ENCODE measurements at regions not wholly inside any gene's neighbourhood (a gene's known extent, or its start where the extent isn't known, plus 50 kb on each side); places are given as distances from the start of the nearest gene placed in this dataset.

GRCh38 chr10:6313111-6313895 is 110.6 kb downstream of the PFKFB3 start (continued):
- no peak for TF ChIP-seq FOSL1 (IDR thresholded peaks at IDR 0.05; ENCODE audit: insufficient read depth, low read depth, low read length)
- TF ChIP-seq TAF1 (IDR thresholded peaks at IDR 0.05; ENCODE audit: low read depth, low read length) = no peak
- no peak for TF ChIP-seq CEBPB (IDR thresholded peaks at IDR 0.05; ENCODE audit: low read depth, low read length)
- no peak for TF ChIP-seq HDAC2 (IDR thresholded peaks at IDR 0.05; ENCODE audit: borderline replicate concordance in 1 of 2, low read depth in 2 of 2, low read length in 2 of 2)

Measured in H1 (cell line).